ENCODE measurements at regions not wholly inside any gene's neighbourhood (a gene's known extent, or its start where the extent isn't known, plus 50 kb on each side); places are given as distances from the start of the nearest gene placed in this dataset.

- TF ChIP-seq EGR1 (conservative IDR thresholded peaks at IDR 0.05) (no peak), SPI1 (IDR thresholded peaks at IDR 0.05; ENCODE audit: borderline replicate concordance, low read depth, low read length) (no peak), HEY1 (CRISPR knock-in tag; IDR thresholded peaks at IDR 0.05; ENCODE audit: borderline replicate concordance) (no peak), CHD2 (IDR thresholded peaks at IDR 0.05; ENCODE audit: low read depth, low read length) (no peak), U2AF1 (optimal IDR thresholded peaks at IDR 0.05; ENCODE audit: low read depth, low read length) (no peak), MGA (IDR thresholded peaks at IDR 0.05) (no peak), ZFP36 (IDR thresholded peaks at IDR 0.05; ENCODE audit: low read depth, low read length, partially characterized antibody) (no peak), CTCF (IDR thresholded peaks at IDR 0.05 in 2 of 3, conservative IDR thresholded peaks at IDR 0.05 in 1 of 3; ENCODE audit: insufficient read depth in 2 of 3, low read depth in 1 of 3, low read length in 3 of 3) (no peak)
Measured at GRCh38 chr20:63108247-63108646, 101.5 kb upstream of the BHLHE23 start.

Measured in K562 (cell line).